T47D (cell line): ENCODE measurements at regions not wholly inside any gene's neighbourhood (a gene's known extent, or its start where the extent isn't known, plus 50 kb on each side); places are given as distances from the start of the nearest gene placed in this dataset.
"Not testable (repeated sequence)": the region's sequence is repeated elsewhere in the genome, so short reads cannot be mapped to it uniquely, and the experiment has no call there.

ENCODE experiments used
- DNase-seq, 2 experiments: peaks; one replicate each; pipeline versions ENCODE4 v3.0.0 to v3.0.0-alpha.2; 2011 to 2012; ENCODE audit warnings: low read depth in 1 of 2, low spot score in 1 of 2
- JUND ChIP-seq: IDR thresholded peaks from 2 replicates; pipeline ENCODE4 v1.6.1; 2012; ENCODE audit warnings: low read depth
- in situ Hi-C: cut with HindIII; loops from 2 replicates; pipeline ENCODE4 v1.10.0; 2016; ENCODE audit warnings: low sequenced_read_pairs, low pct_unique_long_range_greater_than_20kb

DNA sequence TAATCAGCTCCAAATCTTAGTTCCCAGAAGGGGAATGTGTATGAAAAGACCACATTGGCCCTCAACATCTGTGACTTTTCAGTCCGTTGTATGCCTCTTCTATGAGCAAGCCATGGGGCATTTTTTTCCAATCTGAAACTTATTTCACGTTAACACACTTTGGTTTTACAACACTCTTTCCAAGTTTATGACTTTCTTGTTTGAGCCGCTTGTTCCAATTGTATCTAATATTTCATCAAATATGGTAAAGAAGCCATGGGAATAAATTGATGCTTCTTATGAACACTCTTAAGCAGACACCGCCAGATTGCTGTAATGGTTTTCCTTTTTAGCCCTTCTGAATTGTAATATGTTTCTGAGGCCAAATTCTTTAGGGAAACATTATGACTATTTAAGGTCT, 359.9 kb downstream of the HLX start:
- no peak for DNase-seq
- no peak for TF ChIP-seq JUND
- in situ Hi-C loops: no loop called here

DNA sequence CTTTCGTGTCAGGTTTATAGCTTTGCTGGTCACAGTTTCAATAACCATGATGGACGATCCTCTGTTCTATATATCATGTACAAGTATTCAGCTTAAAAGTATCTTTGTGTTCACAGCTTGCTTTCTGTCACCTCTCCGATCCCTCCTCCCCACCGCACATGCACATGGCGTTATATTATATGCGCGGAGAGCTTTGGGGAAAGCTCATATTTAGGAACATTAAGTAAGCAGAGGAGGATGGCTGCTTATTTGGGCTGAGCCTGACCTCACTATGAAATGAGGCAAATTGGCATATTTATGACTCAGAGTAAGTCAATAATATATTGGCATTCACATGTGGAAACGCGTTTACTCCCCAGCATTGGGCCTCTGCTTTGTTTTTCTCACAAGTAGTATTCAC, 360.5 kb downstream of the HLX start:
- in situ Hi-C loops: no loop called here
- TF ChIP-seq JUND: no peak
- peak in 1 of 2 experiments; percentile 15 for DNase-seq

DNA sequence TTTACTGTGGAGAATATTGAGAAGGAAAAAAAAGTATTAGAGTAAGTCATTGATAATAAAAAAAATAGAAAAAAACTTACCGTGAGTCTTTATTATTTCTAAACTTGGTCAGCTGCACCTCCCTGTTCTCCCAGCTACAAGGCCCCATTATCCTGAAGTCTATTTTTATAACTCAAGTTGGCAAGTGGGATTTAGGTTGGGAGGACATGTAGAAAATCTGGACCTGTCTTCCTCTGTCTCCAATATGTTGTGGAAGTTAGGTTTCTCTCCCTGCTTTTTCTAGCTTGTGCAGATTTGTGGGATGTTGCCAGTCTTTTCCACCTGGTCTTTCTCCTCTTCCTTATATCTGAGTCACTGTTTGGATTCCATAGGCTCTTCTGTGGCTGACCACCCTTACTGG, 361.4 kb downstream of the HLX start:
- in situ Hi-C loops: no loop called here
- DNase-seq: no peak
- no peak for TF ChIP-seq JUND

DNA sequence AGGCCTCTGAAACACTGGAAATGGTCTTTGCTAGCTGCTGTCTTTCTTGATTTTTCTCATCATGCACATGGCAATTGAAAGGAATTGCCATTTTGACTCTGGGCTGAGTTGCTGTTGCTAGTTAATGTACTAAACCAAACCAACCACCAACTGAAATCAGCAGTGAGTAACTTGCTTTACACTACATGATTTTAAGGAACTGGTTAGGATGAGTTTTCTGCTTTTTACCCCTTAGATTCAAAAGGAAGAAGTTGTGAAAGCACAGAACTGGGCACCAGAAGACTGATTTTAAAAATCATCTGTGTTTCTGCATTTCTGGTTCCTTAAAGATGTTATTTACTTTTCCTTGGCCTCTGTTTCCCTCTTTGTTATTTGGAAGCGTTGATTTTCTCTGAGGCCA, 361.9 kb downstream of the HLX start:
- no peak for DNase-seq
- TF ChIP-seq JUND: no peak
- in situ Hi-C loops: no loop called here

DNA sequence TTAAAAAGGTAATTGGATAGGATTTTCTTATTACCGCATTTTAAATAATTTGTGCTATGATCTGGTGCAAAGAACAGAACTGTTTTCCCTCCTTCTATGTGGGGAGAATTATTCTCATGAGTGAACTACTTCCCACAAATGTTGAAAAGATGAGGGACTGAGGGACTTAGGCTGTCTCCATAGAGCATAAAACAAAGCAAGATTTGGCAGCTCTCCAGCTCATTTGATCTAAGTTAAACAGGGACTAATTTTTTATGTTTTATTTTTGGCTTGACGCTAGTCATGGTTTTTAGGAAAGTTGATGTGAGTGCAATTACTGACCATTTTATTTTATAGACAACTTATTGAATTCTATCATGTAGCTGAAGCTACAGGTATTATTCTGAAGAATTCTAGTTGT, 362.3 kb downstream of the HLX start:
- TF ChIP-seq JUND: no peak
- in situ Hi-C loops: no loop called here
- no peak for DNase-seq

DNA sequence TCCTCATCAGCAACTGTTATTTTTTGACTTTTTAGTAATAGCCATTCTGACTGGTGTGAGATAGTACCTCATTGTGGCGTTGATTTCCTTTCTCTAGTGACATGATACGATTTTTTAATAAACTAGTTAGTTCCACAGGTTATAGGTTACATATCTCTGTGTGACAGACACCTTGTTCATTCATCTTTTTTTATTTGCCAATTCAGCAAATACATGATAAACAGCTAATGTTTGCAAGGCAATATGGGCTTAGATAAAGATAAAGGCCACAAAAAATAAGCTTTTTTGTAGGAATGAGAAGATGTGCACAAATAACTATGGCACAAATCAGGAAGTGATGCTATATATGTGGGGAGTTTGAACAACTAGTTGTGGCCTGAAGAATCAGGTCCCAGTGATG, 366.8 kb downstream of the HLX start:
- no peak for TF ChIP-seq JUND
- in situ Hi-C loops: no loop called here
- no peak for DNase-seq

DNA sequence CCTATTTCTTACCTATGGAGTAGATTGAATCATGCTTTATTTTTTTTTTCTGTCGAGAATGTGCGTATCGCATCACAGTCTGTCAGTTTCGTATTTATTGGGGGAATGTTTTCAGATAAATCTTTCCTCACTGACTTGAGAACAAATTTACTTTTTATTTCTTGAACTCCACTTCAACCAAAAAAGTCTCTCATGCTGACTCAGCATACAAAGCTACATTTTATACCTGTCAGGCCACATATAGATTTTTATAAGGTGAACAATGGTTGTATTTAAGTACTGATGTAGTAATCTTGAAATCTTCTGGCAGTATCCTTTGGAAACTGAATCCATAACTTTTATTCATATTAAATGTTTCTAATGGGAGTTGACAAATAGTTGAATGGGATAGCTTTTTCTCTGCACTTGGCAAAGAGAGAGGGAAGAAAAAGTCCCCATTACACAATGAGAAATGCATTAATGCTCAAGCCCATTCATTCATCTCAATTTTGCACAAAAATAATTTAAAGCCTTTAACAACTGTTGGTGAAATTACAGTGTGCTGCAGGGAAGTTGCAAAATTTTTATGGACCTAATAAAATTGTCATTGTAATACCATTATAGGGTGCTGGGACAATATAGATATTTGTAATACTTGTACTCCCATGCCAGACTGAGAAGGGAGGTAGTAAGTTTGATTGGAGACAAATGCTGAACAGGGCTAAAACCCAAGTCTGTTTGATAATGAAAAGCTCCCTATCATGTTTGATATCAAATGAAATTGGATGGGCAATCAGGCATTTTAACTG, 367.6 kb downstream of the HLX start:
- no peak for DNase-seq
- in situ Hi-C loops: no loop called here
- no peak for TF ChIP-seq JUND

DNA sequence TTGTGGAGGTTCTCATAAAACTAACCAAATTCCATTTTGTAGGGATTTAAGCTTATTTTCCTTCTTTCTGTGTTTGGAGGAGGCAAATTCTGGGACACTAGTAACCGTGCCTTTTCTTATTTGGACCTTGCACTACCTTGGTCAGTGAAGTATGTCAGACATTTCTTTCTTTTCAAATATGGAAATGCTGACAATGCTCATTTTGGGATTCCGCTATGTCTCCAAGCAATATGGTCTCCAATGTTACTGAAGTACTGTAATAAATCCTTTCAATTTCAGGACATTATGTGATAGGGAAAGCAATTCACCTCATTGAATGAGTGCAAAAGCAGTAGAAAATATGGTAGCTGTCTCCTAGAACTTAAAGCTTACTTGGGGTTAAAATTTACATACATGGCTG, 372.3 kb downstream of the HLX start:
- TF ChIP-seq JUND: no peak
- in situ Hi-C loops: no loop called here

DNA sequence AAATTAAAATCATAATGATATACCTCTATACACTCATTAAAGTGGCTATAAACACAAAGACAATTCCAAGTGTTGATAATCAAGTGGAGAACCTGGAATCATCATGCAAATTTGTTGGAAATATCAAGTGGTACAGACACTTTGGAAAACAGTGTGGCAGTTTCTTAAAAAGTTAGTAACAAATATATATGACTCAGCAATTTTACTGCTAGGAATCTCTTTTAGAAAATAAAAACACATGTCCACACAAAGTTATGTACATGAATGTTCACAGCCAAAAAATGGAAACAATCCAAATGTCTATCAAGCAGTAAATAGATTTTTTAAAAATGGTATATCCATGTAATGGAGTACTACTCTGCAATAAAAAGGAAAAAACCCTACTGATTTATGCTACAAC, 375.6 kb downstream of the HLX start:
- in situ Hi-C loops: no loop called here
- TF ChIP-seq JUND: no peak
- no peak for DNase-seq

More for the DNA sequence above, 372.3 kb downstream of the HLX start:
- DNase-seq: no peak

DNA sequence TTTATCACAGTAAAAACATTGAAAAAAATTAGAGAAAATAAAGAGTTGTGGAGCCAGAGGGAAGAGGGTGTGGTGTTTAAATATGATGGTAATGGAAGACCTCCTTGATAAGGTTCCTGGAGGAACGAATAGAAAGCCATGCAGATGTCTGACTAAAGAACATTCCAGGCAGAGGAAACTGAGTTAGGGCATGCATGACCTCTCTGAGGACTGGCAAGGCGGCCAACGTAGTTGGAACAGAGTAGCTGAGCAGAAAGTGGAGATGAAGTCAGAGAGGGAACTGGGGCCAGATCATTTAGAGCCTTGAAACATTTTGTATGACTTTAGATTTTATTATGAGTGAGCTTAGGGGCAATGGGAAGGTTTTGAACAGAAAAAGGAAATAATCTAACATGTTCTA, 377.5 kb downstream of the HLX start:
- no peak for DNase-seq
- TF ChIP-seq JUND: no peak
- in situ Hi-C loops: no loop called here

DNA sequence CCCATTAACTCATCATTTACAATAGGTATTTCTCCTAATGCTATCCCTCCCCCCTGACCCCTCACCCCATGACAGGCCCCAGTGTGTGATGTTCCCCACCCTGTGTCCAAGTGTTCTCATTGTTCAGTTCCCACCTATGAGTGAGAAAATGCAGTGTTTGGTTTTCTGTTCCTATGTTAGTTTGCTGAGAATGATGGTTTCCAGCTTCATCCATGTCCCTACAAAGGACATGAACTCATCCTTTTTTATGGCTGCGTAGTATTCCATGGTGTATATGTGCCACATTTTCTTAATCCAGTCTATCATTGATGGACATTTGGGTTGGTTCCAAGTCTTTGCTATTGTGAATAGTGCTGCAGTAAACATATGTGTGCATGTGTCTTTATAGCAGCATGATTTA, 378.3 kb downstream of the HLX start:
- in situ Hi-C loops, DNase-seq: not testable (repeated sequence)

DNA sequence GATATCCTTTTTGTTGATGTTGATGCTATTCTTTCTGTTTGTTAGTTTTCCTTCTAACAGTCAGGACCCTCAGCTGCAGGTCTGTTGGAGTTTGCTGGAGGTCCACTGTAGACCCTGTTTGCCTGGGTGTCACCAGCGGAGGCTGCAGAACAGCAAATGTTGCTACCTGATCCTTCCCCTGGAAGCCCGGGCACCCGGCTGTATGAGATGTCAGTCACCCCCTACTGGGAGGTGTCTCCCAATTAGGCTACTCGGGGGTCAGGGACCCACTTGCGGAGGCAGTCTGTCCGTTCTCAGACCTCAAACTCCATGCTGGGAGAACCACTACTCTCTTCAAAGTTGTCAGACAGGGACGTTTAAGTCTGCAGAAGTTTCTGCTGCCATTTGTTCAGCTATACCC, 383.4 kb downstream of the HLX start:
- in situ Hi-C loops: not testable (repeated sequence)

DNA sequence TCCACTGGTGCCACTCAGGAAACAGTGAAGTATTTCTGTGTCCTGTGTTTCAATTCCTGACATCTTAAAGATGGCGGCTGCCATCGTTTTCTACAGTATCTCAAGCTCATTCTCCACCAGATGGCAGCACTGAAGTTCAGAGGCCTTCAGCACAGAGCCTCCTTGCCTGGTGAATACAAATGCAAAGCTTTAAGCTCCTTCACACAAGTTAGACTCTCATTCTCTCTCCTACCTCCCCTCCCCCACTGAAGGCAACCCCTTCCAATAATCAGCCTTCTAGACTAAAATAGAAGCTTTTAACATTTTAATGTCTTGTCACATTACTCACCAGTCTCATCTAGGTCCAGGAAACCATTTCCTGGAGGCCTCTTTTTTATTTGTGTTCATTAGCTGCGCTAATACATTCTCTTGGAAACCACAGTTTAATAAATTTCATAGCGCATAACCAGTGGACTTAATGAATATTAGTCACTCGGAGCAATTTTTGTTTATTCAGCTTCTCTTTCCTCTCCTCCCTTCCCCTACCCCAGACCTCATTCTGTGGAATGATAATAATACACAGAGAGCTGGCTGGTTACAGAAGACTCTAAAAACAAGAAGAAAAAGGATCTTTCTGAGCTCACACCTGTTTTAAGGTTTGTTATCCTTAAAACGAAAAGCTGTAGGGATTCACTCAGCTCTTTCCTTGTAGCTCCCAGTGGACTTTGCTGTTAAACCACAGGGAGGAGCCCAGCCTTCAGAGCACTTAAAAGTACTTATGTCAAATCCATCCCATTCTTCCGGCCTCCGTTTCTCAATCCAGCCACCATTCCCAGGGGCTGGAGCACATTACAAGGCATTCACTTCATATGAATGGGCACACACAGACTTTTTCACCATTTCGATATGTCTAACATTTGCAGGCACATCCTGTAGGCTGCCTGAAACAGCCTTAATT, 384.9 kb downstream of the HLX start:
- in situ Hi-C loops: no loop called here
- peak; percentile 42 to 73 for DNase-seq
- TF ChIP-seq JUND: no peak

More for the DNA sequence above, 383.4 kb downstream of the HLX start:
- DNase-seq: not testable (repeated sequence)
